ENCODE measurements at regions not wholly inside any gene's neighbourhood (a gene's known extent, or its start where the extent isn't known, plus 50 kb on each side); places are given as distances from the start of the nearest gene placed in this dataset.

DNA sequence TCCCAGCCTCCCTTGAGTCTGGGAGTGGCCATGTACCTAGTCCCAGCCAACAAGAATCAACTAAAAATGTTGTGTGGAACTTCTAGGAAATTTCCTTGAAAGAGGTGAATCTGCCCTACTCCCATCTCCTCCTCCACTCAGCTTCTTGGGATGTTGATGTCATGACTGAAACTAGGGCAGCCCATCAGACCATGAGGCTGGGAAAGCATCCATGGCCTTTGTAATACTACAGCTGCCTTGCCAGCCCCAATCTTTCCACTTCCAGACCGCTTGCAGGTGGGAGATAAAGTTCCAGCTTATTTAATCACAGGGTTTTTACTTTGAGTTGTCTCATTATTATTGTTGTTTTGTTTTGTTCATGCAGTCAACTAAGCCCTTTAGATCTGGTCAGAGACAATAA, 170.3 kb upstream of the LMNTD1 start:
- TF ChIP-seq, protein P1, sequence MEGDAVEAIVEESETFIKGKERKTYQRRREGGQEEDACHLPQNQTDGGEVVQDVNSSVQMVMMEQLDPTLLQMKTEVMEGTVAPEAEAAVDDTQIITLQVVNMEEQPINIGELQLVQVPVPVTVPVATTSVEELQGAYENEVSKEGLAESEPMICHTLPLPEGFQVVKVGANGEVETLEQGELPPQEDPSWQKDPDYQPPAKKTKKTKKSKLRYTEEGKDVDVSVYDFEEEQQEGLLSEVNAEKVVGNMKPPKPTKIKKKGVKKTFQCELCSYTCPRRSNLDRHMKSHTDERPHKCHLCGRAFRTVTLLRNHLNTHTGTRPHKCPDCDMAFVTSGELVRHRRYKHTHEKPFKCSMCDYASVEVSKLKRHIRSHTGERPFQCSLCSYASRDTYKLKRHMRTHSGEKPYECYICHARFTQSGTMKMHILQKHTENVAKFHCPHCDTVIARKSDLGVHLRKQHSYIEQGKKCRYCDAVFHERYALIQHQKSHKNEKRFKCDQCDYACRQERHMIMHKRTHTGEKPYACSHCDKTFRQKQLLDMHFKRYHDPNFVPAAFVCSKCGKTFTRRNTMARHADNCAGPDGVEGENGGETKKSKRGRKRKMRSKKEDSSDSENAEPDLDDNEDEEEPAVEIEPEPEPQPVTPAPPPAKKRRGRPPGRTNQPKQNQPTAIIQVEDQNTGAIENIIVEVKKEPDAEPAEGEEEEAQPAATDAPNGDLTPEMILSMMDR (IDR thresholded peaks at IDR 0.05), result no peak
- TF ChIP-seq POLR2A (IDR thresholded peaks at IDR 0.05), result no peak

All from testis (tissue), 2 donors.